Tibial nerve (tissue), 4 donors: ENCODE measurements at regions not wholly inside any gene's neighbourhood (a gene's known extent, or its start where the extent isn't known, plus 50 kb on each side); places are given as distances from the start of the nearest gene placed in this dataset.

Source experiments
- DNase-seq, 2 donors: peaks; one replicate each; pipeline ENCODE4 v3.0.0-alpha.2; 2019; ENCODE audit warnings: low spot score in 2 of 2
- H3K27ac ChIP-seq, 4 donors: fragments of 200-600 bp; sonication (generic) in 3 of 4; one replicate each; pipeline ENCODE4 v1.5.1; 2017 to 2019; ENCODE audit warnings: mild to moderate bottlenecking in 1 of 4
- H3K27me3 ChIP-seq, 2 donors: fragments of 200-600 bp; sonication (generic) in 1 of 2; one replicate each; pipeline versions ENCODE4 v1.5.1 to v1.6.0; 2017 to 2019
- H3K36me3 ChIP-seq, 3 donors: fragments of 200-600 bp; sonication (generic); one replicate each; pipeline ENCODE4 v1.5.1; 2018 to 2019
- H3K4me1 ChIP-seq, 4 donors: fragments of 200-600 bp; sonication (generic) in 3 of 4; one replicate each; pipeline ENCODE4 v1.5.1; 2017 to 2019
- H3K4me3 ChIP-seq, 4 donors: fragments of 200-600 bp; sonication (generic) in 3 of 4; one replicate each; pipeline ENCODE4 v1.5.1; 2017 to 2019; ENCODE audit warnings: mild to moderate bottlenecking in 1 of 4, moderate library complexity in 1 of 4
- H3K9me3 ChIP-seq, 4 donors: fragments of 200-600 bp; sonication (generic) in 3 of 4; one replicate each; pipeline ENCODE4 v1.5.1; 2017 to 2019
- CTCF ChIP-seq, 5 experiments: fragments of 200-600 bp in 3 of 5; fragments of 450-650 bp in 2 of 5; sonication (generic) in 3 of 5; IDR thresholded peaks; one replicate each; pipeline ENCODE4 v1.5.1; 2016 to 2019; ENCODE audit warnings: antibody characterized with exemption in 5 of 5, mild to moderate bottlenecking in 3 of 5, moderate library complexity in 2 of 5
- EP300 ChIP-seq, 2 donors: sonication (generic); formaldehyde crosslinking; IDR thresholded peaks; one replicate each; pipeline ENCODE4 v1.6.1; 2017; ENCODE audit warnings: antibody characterized with exemption in 2 of 2, mild to moderate bottlenecking in 1 of 2
- POLR2A ChIP-seq, 2 donors: fragments of 450-650 bp; IDR thresholded peaks; one replicate each; pipeline ENCODE4 v1.6.1; 2017; ENCODE audit warnings: antibody characterized with exemption in 2 of 2, mild to moderate bottlenecking in 2 of 2, moderate library complexity in 2 of 2
- WGBS, 2 donors: methylation state at CpG; one replicate each; pipeline ENCODE4 v1.1.5; 2018; 5-methylcytosine and 5-hydroxymethylcytosine counted together

- H3K4me1 ChIP-seq: no peaks in the 10 kb centered on the region
- DNase-seq: no peak
- H3K27ac ChIP-seq: no peak overlapping the region
- H3K27me3 ChIP-seq: no peaks in the 10 kb centered on the region
- no peak overlapping the region for H3K4me3 ChIP-seq
- no peak for TF ChIP-seq EP300 (IDR thresholded peaks at IDR 0.05)
- TF ChIP-seq CTCF (IDR thresholded peaks at IDR 0.05): no peak
- no peak for TF ChIP-seq POLR2A (IDR thresholded peaks at IDR 0.05)
- no peaks in the 10 kb centered on the region for H3K36me3 ChIP-seq
- WGBS, 2 donors: 70 to 74% methylated on average over 4 of the region's 4 CpGs
- peaks cover 0 to 22% (median 0%) of the 10 kb centered on the region in 4 donors for H3K9me3 ChIP-seq
Measured at GRCh38 chr2:2547911-2548310, 216.8 kb upstream of the MYT1L start.

GRCh38 chr2:2547451-2547850, 216.4 kb upstream of the MYT1L start:
- Histone ChIP-seq H3K36me3 (no peaks in the 10 kb centered on the region), H3K4me3 (no peak overlapping the region), H3K4me1 (no peaks in the 10 kb centered on the region), H3K27ac (no peak overlapping the region), H3K9me3 (peaks cover 0 to 17% (median 0%) of the 10 kb centered on the region in 4 donors), H3K27me3 (no peaks in the 10 kb centered on the region)
- TF ChIP-seq CTCF (IDR thresholded peaks at IDR 0.05) (no peak), EP300 (IDR thresholded peaks at IDR 0.05) (no peak), POLR2A (IDR thresholded peaks at IDR 0.05) (no peak)
- no peak for DNase-seq
- 49 to 61% methylated on average over 3 of the region's 3 CpGs for WGBS, 2 donors

- no peak for TF ChIP-seq EP300 (IDR thresholded peaks at IDR 0.05)
- no peak for TF ChIP-seq CTCF (IDR thresholded peaks at IDR 0.05)
- no peak for TF ChIP-seq POLR2A (IDR thresholded peaks at IDR 0.05)
- Histone ChIP-seq H3K27me3 (no peaks in the 10 kb centered on the region), H3K4me3 (no peak overlapping the region), H3K4me1 (no peaks in the 10 kb centered on the region), H3K36me3 (no peaks in the 10 kb centered on the region), H3K27ac (no peak overlapping the region), H3K9me3 (peaks cover 0 to 7% (median 0%) of the 10 kb centered on the region in 4 donors)
- DNase-seq: no peak
- WGBS, 2 donors: 90 to 96% methylated on average over 7 to 9 of the region's 9 CpGs
Measured at GRCh38 chr2:2546046-2546445, 215.0 kb upstream of the MYT1L start.

GRCh38 chr2:2542966-2543611, 212.0 kb upstream of the MYT1L start:
- H3K4me3 ChIP-seq: no peak overlapping the region
- H3K9me3 ChIP-seq: no peaks in the 10 kb centered on the region
- no peak overlapping the region for H3K27ac ChIP-seq
- no peaks in the 10 kb centered on the region for H3K4me1 ChIP-seq
- TF ChIP-seq EP300 (IDR thresholded peaks at IDR 0.05) (no peak), POLR2A (IDR thresholded peaks at IDR 0.05) (no peak), CTCF (IDR thresholded peaks at IDR 0.05) (peak in 1 of 5 experiments; percentile 6)
- no peaks in the 10 kb centered on the region for H3K27me3 ChIP-seq
- no peak for DNase-seq
- no peaks in the 10 kb centered on the region for H3K36me3 ChIP-seq
- WGBS, 2 donors: 42 to 47% methylated on average over 25 of the region's 25 CpGs

- no peaks in the 10 kb centered on the region for H3K9me3 ChIP-seq
- no peaks in the 10 kb centered on the region for H3K4me1 ChIP-seq
- TF ChIP-seq CTCF (IDR thresholded peaks at IDR 0.05): no peak
- no peak for TF ChIP-seq POLR2A (IDR thresholded peaks at IDR 0.05)
- DNase-seq: no peak
- H3K4me3 ChIP-seq: no peak overlapping the region
- H3K27me3 ChIP-seq: no peaks in the 10 kb centered on the region
- 81 to 93% methylated on average over 4 of the region's 4 CpGs for WGBS, 2 donors
- no peaks in the 10 kb centered on the region for H3K36me3 ChIP-seq
- no peak overlapping the region for H3K27ac ChIP-seq
Measured at GRCh38 chr2:2542316-2542715, 211.2 kb upstream of the MYT1L start.
